Fibroblast of lung (primary cell): ENCODE measurements at regions not wholly inside any gene's neighbourhood (a gene's known extent, or its start where the extent isn't known, plus 50 kb on each side); places are given as distances from the start of the nearest gene placed in this dataset.

Source experiments
- DNase-seq, 2 donors: peaks; one replicate each; pipeline versions ENCODE4 v3.0.0 to v3.0.0-alpha.2; 2010; ENCODE audit warnings: low read depth in 2 of 2
- H2AFZ ChIP-seq: 2 replicates; pipeline ENCODE4 v1.5.1; 2012; ENCODE audit warnings: low read length, control low read depth, inconsistent platforms
- H3K27ac ChIP-seq: 2 replicates; pipeline ENCODE4 v1.5.1; 2011; ENCODE audit warnings: low read length, control low read depth; ENCODE audit not compliant: insufficient read depth
- H3K27me3 ChIP-seq: 2 replicates; pipeline ENCODE4 v1.5.1; 2011; ENCODE audit warnings: mild to moderate bottlenecking, low read length; ENCODE audit not compliant: control insufficient read depth, insufficient read depth
- H3K36me3 ChIP-seq: 2 replicates; pipeline ENCODE4 v1.5.1; 2011; ENCODE audit warnings: low read length; ENCODE audit not compliant: control insufficient read depth, insufficient read depth
- H3K4me1 ChIP-seq: 2 replicates; pipeline ENCODE4 v1.5.1; 2011; ENCODE audit warnings: low read length; ENCODE audit not compliant: control insufficient read depth, insufficient read depth; ENCODE audit errors: extremely low read depth
- H3K4me2 ChIP-seq: 2 replicates; pipeline ENCODE4 v1.5.1; 2011; ENCODE audit warnings: low read length, control low read depth; ENCODE audit not compliant: insufficient read depth; ENCODE audit errors: extremely low read depth
- H3K4me3 ChIP-seq, 4 experiments: fragments of 200-600 bp in 1 of 4; sonication (generic) in 1 of 4; replicated peaks in 1 of 4; 2 replicates each; pipeline ENCODE4 v1.5.1; 2011 to 2016; ENCODE audit warnings: low read length in 4 of 4, low read depth in 3 of 4, mild to moderate bottlenecking in 3 of 4, control low read depth in 2 of 4, inconsistent platforms in 1 of 4, mixed read lengths in 1 of 4; ENCODE audit not compliant: insufficient read depth in 1 of 4; ENCODE audit errors: control extremely low read depth in 1 of 4
- H3K79me2 ChIP-seq: 2 replicates; pipeline ENCODE4 v1.5.1; 2012; ENCODE audit warnings: mild to moderate bottlenecking, low read length, inconsistent platforms; ENCODE audit not compliant: control insufficient read depth, insufficient read depth
- H3K9ac ChIP-seq: 2 replicates; pipeline ENCODE4 v1.5.1; 2011; ENCODE audit warnings: mild to moderate bottlenecking, low read length, control low read depth; ENCODE audit not compliant: insufficient read depth
- H3K9me3 ChIP-seq: 2 replicates; pipeline ENCODE4 v1.5.1; 2012; ENCODE audit warnings: low read depth, low read length; ENCODE audit not compliant: control insufficient read depth, insufficient read depth
- H4K20me1 ChIP-seq: 2 replicates; pipeline ENCODE4 v1.5.1; 2011; ENCODE audit warnings: low read length; ENCODE audit not compliant: control insufficient read depth, insufficient read depth; ENCODE audit errors: extremely low read depth
- EZH2 ChIP-seq: IDR thresholded peaks from 2 replicates; pipeline ENCODE4 v1.5.1; 2012; ENCODE audit warnings: low read length, control low read depth, mild to moderate bottlenecking; ENCODE audit errors: missing control alignments
- TF ChIP-seq, protein P1 (sequence below), 2 donors: IDR thresholded peaks in 1 of 2; conservative IDR thresholded peaks in 1 of 2; 1 replicate in 1 of 2; 2 replicates in 1 of 2; pipeline ENCODE4 v1.5.1; 2011 to 2012; ENCODE audit warnings: low read length in 2 of 2, control low read depth in 1 of 2, inconsistent platforms in 1 of 2, low read depth in 1 of 2, mild to moderate bottlenecking in 1 of 2

DNA sequence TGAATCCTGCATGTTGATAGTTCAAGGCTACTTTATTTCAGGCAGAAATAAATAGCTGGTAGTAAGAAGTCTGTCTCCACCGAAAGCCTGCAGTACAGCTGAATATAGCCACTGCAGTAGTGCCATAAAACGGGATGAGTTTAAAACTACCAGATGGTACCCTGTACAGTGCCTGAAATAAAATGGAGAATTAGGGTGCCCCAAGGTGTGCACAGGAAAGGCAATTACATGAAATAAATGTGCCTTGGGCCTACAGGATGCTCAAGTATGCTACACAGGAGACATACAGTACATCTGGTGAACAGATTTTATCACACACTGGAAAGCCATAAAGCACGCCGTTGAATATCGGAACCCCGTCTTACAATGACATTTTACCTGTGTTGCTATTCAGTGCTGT, 447.7 kb upstream of the HNRNPA3 start:
- Histone ChIP-seq H3K27ac (no peak overlapping the region), H3K4me1 (no peaks in the 10 kb centered on the region), H2AFZ (no peak overlapping the region), H3K79me2 (no peaks in the 10 kb centered on the region), H3K27me3 (no peaks in the 10 kb centered on the region), H4K20me1 (no peaks in the 10 kb centered on the region), H3K9me3 (no peaks in the 10 kb centered on the region), H3K4me3 (no peak overlapping the region), H3K36me3 (no peaks in the 10 kb centered on the region), H3K4me2 (no peak overlapping the region), H3K9ac (no peak overlapping the region)
- TF ChIP-seq, protein P1, sequence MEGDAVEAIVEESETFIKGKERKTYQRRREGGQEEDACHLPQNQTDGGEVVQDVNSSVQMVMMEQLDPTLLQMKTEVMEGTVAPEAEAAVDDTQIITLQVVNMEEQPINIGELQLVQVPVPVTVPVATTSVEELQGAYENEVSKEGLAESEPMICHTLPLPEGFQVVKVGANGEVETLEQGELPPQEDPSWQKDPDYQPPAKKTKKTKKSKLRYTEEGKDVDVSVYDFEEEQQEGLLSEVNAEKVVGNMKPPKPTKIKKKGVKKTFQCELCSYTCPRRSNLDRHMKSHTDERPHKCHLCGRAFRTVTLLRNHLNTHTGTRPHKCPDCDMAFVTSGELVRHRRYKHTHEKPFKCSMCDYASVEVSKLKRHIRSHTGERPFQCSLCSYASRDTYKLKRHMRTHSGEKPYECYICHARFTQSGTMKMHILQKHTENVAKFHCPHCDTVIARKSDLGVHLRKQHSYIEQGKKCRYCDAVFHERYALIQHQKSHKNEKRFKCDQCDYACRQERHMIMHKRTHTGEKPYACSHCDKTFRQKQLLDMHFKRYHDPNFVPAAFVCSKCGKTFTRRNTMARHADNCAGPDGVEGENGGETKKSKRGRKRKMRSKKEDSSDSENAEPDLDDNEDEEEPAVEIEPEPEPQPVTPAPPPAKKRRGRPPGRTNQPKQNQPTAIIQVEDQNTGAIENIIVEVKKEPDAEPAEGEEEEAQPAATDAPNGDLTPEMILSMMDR (conservative IDR thresholded peaks at IDR 0.05 in 1 of 2, IDR thresholded peaks at IDR 0.05 in 1 of 2; ENCODE audit: low read depth in 1 of 2, low read length in 2 of 2) = no peak
- TF ChIP-seq EZH2 = no peak
- DNase-seq = no peak

DNA sequence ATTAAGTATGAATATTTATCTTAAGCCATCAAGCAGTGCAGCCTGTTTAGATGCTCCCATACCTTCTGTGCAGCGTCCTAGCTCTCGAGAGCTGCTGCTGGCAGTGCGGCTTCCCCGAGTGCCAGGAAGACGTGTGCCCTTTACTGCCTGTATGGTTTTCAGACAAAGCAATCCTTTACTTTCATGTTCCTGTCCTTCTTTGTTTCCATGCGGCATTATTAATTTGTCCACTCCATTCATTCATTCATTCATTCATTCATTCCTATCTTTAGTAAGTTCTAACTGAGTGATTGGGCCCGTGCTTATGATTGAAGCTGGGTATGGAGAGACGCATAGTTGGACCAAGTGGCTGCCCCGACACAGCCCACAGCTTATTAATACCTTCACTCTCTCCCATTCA, 446.6 kb upstream of the HNRNPA3 start:
- TF ChIP-seq, protein P1 (conservative IDR thresholded peaks at IDR 0.05 in 1 of 2, IDR thresholded peaks at IDR 0.05 in 1 of 2; ENCODE audit: low read depth in 1 of 2, low read length in 2 of 2) = no peak
- no peak for TF ChIP-seq EZH2
- H3K4me3 ChIP-seq = no peak overlapping the region
- no peaks in the 10 kb centered on the region for H4K20me1 ChIP-seq
- no peak overlapping the region for H3K9ac ChIP-seq
- no peaks in the 10 kb centered on the region for H3K9me3 ChIP-seq
- H2AFZ ChIP-seq = no peak overlapping the region
- no peaks in the 10 kb centered on the region for H3K27me3 ChIP-seq
- no peaks in the 10 kb centered on the region for H3K79me2 ChIP-seq
- H3K4me1 ChIP-seq = no peaks in the 10 kb centered on the region
- DNase-seq = no peak
- no peak overlapping the region for H3K27ac ChIP-seq
- no peaks in the 10 kb centered on the region for H3K36me3 ChIP-seq
- no peak overlapping the region for H3K4me2 ChIP-seq

DNA sequence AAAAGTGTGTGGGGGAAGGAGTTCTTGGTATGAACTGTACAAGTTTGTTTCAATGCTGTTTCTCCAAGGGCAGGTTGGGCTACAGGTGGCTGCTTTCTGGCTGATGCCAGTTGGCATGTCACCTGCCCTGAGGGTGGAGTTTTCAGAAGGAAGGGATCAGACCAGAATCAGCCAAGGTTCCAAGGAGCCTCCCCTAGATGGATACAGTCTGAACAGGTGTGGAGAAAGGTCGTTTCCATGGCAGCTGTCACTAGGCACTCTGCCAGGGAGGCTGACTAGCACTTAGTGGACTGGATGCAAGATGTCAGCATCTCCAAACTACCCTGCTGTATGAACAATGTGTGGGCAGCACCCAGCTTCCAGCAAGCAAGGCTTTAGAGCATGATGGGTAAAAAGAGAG, 444.4 kb upstream of the HNRNPA3 start:
- Histone ChIP-seq H3K36me3 (no peaks in the 10 kb centered on the region), H3K4me2 (no peak overlapping the region), H3K9ac (no peak overlapping the region), H3K9me3 (no peaks in the 10 kb centered on the region), H3K27me3 (no peaks in the 10 kb centered on the region), H2AFZ (no peak overlapping the region), H4K20me1 (no peaks in the 10 kb centered on the region), H3K4me1 (no peaks in the 10 kb centered on the region), H3K79me2 (no peaks in the 10 kb centered on the region), H3K4me3 (no peak overlapping the region), H3K27ac (no peak overlapping the region)
- DNase-seq = no peak
- TF ChIP-seq, protein P1 (conservative IDR thresholded peaks at IDR 0.05 in 1 of 2, IDR thresholded peaks at IDR 0.05 in 1 of 2; ENCODE audit: low read depth in 1 of 2, low read length in 2 of 2) = no peak
- TF ChIP-seq EZH2 = no peak
